Erythroblast (primary cell): ENCODE measurements at regions not wholly inside any gene's neighbourhood (a gene's known extent, or its start where the extent isn't known, plus 50 kb on each side); places are given as distances from the start of the nearest gene placed in this dataset.

Experiments used
- DNase-seq, 2 experiments: peaks; one replicate each; lab custom pipeline; 2025; lab: John Stamatoyannopoulos, UW
- GATA1 ChIP-seq: IDR thresholded peaks from 2 replicates; pipeline ENCODE4 v1.6.1; 2011; ENCODE audit warnings: low read depth, mild to moderate bottlenecking, control low read depth, low read length, moderate library complexity
- POLR2A ChIP-seq: IDR thresholded peaks from 2 replicates; pipeline ENCODE4 v1.6.1; 2011; ENCODE audit warnings: mild to moderate bottlenecking, low read length

DNA sequence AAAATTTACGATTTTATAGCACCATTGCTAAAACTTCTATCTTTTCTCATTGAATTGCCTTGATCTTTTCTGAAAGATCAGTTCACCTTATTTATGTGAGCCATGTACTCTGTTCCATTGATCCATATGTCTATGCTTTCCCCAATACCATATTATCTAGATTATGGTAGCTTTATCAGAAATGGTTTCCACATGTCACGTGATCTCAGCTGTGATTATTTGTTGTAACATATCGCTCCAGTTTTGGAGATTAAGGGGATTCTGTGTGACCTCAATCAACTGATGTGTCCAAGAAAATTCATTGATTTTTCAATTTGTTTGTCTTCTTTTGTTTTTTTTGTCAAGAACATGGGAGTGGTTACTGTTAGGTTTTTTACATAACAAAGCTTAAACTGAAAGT is 1114.5 kb upstream of the ATXN8OS start:
- TF ChIP-seq GATA1 = no peak
- no peak for TF ChIP-seq POLR2A

GRCh38 chr13:68988176-68988575 is 1119.5 kb upstream of the ATXN8OS start:
- no peak for DNase-seq
- TF ChIP-seq GATA1 (no peak), POLR2A (no peak)

More for the DNA sequence above, 1114.5 kb upstream of the ATXN8OS start:
- DNase-seq = no peak

GRCh38 chr13:68987585-68987984 is 1120.0 kb upstream of the ATXN8OS start:
- TF ChIP-seq POLR2A (no peak), GATA1 (no peak)
- no peak for DNase-seq

DNA sequence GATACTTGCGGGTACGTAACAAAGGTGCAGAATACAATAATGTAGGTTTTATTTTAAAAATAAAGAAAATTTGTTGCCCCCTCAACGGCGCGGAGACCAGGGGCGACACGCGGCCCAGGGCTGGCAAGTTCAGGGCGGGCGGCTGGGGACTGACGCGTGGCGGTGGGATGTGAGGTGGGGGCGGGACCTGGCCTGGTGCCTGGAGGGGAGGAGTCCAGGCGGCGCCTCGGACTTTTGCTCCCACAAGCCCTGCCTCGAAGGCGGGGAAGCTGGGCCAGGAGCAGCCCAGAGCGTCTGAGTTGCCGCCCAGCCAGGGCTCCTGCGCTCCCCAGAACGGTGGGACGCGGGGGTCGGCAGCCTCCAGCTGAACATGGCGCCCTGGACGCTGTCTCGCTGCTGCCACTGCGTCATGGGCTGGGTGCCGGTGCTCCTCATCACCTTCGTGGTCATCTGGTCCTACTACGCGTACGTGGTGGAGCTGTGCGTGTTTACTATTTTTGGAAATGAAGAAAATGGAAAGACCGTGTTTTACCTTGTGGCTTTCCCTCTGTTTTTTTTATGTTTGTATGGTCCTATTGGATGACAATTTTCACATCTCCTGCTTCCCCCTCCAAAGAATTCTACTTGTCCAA is 1122.8 kb upstream of the ATXN8OS start:
- no peak for DNase-seq
- TF ChIP-seq GATA1 (no peak), POLR2A (no peak)

GRCh38 chr13:68982961-68983619 is 1124.5 kb upstream of the ATXN8OS start:
- no peak for DNase-seq
- TF ChIP-seq POLR2A = no peak

- TF ChIP-seq POLR2A = no peak
- no peak for TF ChIP-seq GATA1
- no peak for DNase-seq
Observed at GRCh38 chr13:68976287-68976686, 1131.3 kb upstream of the ATXN8OS start.

DNA sequence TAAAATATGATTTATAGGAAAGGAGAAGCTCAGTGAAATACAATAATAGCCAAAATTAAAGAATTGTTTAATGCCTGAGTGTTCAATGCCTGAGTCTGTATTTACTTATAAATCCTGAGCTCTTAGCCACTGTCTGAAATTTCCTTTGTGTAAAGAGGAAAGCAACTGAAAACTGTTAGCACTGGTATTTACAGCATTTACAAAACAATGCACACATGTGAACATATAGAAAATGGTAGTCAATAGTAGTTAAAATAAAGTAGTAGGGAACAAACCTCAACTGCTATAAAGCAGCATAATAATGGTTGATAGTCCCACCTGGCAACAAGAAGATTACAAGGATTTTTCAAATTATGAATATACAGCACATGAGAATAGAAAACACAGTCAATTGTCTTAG is 1137.1 kb upstream of the ATXN8OS start:
- no peak for TF ChIP-seq GATA1
- TF ChIP-seq POLR2A = no peak
- no peak for DNase-seq

- TF ChIP-seq GATA1 (no peak), POLR2A (no peak)
- no peak for DNase-seq
Observed at GRCh38 chr13:68948586-68948985, 1159.0 kb upstream of the ATXN8OS start.

DNA sequence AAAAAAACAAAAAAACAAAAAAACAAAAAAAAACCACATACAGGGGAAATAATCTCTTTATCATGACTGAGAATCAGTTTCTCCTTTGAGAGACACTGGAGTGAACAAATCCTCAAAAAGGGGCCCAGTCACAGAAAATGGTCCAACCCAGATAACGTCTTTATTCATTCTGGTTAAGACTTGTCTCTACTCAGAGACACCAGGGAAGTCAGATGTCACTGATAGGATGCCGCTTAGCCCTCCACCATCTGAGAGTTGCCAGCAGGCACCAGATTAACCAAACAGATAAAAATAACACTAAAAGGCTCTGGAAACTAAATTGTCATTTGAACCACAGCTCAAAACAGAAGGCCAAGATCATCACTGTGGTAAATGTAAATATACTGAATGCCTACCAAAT is 1163.4 kb upstream of the ATXN8OS start:
- DNase-seq = no peak
- TF ChIP-seq POLR2A (no peak), GATA1 (no peak)

GRCh38 chr13:68940049-68940448 is 1167.6 kb upstream of the ATXN8OS start:
- TF ChIP-seq GATA1 (no peak), POLR2A (no peak)
- no peak for DNase-seq

DNA sequence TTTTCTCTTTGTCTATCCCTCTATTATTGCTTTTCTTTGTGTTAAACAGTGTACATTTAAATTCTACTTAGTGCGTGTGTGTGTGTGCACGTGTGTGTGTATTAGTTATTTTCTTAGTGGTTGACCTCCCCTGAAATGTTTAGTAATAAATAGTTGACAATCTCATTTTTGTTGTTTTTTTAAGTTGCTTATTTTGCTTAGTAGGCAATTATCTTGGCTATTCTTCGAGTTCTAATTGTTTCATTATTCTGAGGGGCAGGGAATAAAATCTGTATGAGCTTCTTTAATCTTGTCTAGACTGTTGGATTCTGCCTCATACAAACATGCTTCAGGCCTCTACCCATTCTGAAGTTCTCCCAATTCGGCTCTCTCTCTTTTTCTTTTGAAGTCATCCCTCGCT is 1169.0 kb upstream of the ATXN8OS start:
- TF ChIP-seq GATA1 = no peak
- TF ChIP-seq POLR2A = no peak
- no peak for DNase-seq

DNA sequence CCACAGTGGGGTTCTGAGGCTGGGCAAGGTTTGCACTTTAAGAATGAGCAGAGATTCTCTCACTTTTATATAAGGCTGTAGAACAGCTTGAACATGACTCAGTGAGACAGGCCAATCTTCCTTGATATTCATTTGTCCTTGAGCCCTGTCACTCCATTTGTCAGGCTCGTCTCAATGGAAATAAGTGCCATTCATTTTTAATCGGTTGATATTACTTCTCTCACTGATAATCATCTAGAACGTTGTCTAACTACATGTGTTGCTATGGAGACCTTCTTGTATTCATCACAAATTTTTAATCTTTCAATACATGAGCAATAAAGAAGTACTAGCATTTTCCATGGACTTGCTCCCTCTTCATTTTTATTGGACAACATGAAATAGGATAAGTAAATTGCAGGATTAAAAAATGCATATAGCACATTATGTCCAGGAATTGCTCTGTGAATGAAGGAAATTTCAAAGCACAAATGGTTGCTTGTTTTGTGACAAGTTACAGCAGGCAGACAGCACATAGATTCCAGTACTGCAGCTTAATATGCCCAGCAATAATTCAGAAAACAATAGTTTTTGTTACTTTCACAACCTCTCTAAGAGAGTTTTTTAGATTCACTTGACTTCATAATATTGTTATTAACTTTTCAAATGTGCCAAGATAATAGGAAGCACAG is 1178.4 kb upstream of the ATXN8OS start:
- DNase-seq = no peak
- TF ChIP-seq GATA1 = no peak
- no peak for TF ChIP-seq POLR2A

DNA sequence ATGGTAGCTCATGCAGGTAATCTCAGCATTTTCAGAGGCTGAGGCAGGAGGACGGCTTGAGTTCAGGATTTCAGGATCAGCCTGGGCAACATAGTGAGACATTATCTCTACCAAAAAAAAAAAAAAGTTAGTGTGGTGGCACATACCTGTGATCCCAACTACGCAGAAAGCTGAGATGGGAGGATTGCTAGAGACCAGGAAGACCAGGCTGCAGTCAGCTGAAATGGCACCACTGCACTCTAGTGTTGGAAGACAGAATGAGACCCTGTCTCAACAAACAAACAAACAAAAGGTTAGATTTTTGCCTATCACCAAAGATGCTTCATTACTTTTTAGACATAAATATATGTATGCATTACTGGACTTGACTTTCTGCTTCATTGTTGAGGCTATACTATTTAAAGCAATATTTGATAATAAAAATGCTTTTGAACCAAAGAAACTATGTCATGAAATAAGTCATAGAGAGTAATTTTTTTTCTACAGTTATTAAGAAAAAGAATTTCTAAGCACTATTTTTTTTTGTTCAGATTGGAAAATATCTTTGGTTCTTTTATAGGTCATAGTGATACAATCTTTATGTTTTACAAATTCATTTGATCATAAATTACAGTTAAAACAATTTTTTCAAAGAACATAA is 1180.1 kb upstream of the ATXN8OS start:
- TF ChIP-seq POLR2A = no peak
- TF ChIP-seq GATA1 = no peak
- DNase-seq = no peak

GRCh38 chr13:68923995-68924394 is 1183.6 kb upstream of the ATXN8OS start:
- TF ChIP-seq GATA1 (no peak), POLR2A (no peak)
- DNase-seq = no peak
